Activated gamma-delta T cell treated with anti-CD3 and anti-CD28 coated beads, Interleukin-2, amount 50 U/mL, for 16 hours (primary cell): ENCODE measurements at regions not wholly inside any gene's neighbourhood (a gene's known extent, or its start where the extent isn't known, plus 50 kb on each side); places are given as distances from the start of the nearest gene placed in this dataset.
"Not testable (repeated sequence)": the region's sequence is repeated elsewhere in the genome, so short reads cannot be mapped to it uniquely, and the experiment has no call there.

Experiments used
- DNase-seq: peaks from one replicate; pipeline ENCODE4 v3.0.0-alpha.2; 2020; ENCODE audit warnings: low read depth

DNA sequence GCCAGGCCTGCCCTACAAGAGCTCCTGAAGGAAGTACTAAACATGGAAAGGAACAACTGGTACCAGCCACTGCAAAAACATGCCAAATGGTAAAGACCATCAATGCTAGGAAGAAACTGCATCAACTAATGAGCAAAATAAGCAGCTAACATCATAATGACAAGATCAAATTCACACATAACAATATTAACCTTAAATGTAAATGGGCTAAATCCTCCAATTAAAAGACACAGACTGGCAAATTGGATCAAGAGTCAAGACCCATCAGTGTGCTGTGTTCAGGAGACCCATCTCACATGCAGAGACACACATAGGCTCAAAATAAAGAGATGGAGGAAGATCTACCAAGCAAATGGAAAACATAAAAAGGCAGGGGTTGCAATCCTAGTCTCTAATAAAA is 119.0 kb upstream of the CARMIL1 start:
- DNase-seq, result not testable (repeated sequence)

DNA sequence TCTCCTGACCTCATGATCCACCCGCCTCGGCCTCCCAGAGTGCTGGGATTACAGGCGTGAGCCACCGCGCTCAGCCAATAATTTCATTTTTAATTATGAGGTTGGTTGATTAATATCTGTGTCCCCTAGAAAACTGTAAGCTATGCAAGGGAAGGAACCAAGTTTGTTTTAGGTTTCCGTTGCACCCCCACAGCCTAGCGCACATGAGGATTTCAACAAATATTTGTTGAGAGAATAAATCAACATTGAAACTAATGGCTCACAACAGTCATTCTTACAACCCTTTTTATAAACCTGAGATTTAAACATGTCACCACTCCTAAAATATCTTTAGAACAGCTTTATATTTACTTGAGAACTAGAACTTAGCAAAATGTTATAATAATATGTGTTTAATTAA is 114.0 kb upstream of the CARMIL1 start:
- no peak for DNase-seq

DNA sequence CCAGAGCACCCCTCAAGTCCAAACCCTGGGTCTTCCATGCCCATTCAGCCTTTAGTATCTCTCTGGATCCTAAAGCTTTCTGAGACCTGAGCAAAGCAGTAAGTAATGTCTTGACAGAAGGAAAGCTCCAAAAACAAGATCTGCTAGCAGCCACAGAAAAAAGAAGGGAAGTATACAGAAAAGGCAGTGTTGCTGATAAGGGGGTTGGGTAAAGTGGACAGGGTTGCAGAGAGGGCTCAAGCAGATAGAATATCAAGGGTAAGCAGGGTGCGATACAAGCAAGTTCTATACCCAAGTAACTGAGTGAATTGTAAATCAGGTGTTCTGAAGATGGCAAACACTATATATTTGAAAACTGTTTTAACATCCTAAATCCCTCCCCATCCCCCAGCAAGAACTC is 113.4 kb upstream of the CARMIL1 start:
- DNase-seq, result no peak

DNA sequence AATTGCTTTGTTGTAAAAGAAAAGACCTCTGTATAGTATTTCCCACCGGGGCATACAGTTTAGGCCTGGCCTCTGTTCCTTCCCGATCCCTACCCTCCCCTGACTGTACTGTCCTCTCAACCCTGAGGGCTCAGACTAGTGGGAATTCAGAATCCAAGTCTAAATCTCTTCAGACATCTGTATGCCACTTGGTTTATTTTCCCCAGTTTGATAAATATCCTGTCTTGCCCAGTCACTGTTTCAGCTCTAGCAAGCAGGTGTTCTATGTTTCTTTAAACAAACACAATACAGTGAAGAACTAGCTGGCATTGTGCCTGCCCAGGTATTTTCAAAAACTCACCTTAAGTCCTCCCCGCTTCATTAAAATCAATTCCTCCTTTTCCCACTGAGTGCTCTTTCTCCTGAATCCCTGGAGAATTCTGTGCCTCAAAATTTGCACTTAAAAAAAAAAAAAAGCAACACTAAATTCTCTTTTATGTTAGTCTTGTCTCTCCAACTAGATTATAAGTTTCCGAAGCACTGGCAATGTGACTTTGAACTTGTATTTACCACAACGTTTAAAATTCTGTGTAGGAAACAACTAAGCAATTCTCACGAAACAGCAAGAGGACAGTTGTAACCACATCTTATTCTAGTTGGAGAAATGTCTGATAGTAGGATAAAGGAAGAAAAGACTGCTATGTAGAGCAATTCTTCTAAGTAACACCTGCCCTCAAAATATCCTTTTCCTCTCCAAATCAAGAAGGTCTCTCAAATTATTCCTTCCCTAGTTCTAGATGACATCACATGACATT is 112.0 kb upstream of the CARMIL1 start:
- DNase-seq, result no peak

DNA sequence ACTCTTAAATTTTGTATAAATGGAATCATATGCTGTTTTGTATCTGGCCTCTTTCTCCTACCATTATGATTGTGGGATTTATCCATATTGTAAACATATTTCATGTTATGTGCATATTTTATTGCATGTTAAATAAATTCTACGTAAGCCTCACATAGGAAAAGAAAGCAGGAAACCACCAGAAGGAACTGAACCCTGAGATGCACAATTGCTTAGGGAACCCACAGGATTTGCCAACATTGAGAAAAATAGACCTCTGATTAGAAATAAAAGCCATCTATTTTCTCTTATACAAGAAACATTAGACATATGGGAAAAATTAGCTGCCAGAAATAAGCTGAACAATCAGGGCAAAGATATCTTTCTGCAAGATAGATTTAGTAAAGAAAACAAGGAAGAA is 111.2 kb upstream of the CARMIL1 start:
- DNase-seq, result no peak

DNA sequence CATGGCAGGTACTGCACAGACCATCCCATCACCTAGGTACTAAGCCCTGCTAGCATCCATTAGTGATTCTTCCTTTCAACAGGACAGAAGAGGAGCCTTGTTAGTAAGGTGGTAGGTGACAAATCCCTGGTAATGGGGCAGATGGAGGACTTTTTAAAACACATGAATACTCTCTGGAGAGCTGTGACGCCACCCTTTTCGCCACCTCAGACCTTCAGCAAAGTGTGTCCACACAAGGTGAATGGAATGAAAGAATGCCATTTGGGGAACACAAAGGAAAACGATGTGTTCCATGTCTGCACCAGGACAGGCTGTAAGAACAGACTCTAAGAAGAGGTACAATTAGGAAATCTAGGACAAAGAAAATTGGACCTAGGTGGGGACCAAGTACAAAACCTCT is 110.5 kb upstream of the CARMIL1 start:
- DNase-seq, result no peak

DNA sequence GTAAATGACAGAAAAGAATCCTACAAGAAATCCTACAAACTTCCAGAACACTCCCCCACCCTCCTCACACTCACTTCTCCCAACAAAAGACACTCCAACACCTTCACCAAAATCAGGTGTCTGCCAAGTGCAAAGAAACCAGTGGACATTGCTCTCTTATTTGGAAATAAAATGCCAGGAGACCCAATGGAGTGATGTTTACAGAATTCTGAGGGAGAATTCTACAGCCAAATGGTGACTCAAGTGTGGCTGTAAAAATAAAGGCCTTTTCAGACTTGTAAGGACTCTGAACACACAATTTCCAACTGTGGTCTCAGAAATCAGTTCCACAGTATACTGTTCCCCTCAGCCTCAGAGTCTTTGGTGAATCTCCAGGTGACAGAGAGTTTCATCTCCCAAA is 109.6 kb upstream of the CARMIL1 start:
- no peak for DNase-seq

DNA sequence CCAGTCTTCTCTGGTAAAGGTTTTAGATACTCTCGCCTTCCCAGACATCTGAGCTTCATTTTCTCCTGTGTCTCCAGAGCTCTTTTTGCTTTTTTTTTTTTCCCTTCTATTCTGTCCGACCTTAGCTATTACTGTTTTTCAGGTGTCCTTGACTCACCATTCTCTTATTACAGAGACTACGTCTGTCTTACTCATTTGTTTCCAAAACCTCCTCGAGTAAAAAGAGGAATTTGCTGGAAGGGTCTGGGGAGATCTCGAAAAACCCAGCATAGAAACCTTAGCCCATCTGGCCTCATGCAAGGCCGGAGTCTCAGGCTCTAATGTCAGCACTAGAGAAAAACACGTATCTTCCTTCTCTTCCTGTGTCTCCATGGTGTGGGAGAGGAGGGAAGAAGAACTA is 109.2 kb upstream of the CARMIL1 start:
- no peak for DNase-seq

DNA sequence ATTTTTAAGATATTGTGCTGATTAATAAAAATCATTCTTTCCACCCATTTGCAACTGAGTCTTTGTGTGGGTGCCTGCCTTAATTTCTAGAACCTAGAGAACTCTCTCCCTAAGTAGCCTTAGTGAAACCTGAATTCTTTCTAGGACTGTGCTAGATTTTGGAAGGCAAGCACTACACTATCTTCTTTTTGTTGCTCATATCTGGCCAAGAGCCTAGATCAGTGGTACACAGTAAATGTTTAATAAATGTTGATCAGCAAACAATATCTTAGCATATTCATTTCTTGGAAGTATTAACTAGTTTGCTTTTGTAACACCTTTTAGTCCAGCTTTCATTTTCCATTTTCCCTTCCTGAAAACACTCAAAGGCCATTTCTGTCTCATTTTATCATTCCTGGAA is 108.5 kb upstream of the CARMIL1 start:
- no peak for DNase-seq

DNA sequence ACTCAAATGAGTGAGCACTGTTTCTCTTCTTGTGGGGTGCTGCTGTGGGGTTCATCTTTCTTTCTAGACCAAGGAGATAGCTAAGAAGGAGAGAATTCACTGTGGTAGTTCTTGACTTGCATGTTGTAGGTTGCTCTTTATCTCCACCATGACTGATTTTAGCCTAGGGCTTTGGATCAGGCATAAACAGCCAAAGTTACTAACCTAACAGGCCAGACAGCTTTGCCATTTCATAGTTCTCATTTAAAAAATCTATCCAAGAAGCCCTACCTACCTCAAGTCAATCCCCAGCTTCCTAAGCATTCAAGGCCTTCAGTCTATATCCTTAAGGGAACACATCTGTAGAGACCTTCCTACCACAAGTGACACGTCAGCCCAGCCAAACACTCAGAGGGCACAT is 107.9 kb upstream of the CARMIL1 start:
- no peak for DNase-seq

DNA sequence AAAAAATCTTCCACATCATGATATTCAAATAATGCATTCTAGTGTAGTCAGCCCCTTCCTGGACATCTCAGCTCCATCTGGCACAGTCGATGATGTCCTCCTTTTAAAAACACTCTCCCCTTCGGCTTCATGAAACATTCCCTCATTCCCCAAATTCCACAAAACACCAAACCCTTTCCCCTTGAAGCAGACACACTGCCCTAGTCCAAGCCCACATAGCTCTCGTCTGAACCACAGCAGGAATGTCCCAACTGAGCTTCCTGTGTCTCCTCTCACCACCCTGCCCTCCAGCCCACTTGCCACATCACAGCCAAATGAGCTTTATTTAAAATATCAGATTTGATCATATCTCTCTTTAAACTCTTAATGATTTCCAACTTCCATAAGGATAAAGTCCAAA is 106.4 kb upstream of the CARMIL1 start:
- DNase-seq, result no peak

DNA sequence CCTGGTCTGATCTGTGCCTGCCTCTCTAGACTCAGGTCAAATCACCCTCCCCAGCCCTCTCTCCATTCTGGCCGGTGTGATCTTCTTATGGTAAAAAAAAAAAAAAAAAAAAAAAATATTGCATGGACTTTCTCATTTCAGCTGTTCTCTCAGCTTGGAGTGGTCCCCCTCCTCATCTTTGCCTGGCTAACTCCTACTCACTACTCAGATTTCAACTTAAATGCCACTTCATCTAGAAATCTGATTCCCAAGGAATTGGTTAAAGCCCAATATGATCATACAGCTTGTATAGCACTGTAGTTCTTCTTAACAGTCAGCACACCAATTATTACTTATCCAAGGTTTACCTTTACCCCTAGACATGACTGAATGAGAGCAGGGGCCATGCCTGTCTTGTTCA is 105.9 kb upstream of the CARMIL1 start:
- no peak for DNase-seq

DNA sequence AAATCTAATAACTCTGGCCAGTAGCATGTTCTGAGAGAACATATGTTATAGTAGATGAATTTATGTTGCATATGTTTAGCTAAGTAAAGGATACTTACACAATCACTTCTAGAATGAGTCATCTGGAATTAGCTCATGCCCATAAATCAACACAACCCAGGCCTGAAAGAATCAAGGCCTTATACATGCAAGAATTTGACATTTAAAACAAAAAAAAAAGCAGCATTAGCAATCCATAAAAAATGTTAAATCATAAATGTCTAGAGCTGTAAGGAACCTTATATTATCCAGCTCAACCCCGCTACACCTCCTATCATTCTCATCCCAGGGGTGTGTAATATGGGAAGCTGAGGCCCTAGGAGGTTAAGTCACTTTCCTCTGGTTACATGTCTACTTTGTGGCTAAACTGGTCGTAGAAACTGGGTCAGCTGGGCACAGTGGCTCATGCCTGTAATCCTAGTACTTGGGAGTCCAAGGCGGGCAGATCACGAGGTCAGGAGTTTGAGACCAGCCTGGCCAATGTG is 105.2 kb upstream of the CARMIL1 start:
- no peak for DNase-seq

DNA sequence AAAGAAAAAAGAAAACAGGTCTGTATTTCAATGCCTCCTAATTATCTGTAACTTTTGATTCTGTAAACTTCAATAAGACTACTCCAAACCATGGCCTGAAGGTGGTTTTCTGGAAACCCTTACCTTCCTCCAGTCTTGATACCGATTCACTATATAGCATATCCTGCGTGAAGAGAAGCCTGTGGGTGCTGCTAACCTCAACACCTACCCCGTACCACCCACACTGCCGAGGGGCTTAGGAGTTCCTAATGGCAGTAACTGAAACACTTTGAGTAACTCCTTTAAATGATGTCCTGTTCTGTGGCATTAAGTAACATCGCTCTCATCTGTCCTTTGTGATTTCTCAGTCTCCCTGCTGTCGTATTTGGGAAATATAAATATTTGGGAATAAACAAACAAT is 104.5 kb upstream of the CARMIL1 start:
- DNase-seq, result no peak

DNA sequence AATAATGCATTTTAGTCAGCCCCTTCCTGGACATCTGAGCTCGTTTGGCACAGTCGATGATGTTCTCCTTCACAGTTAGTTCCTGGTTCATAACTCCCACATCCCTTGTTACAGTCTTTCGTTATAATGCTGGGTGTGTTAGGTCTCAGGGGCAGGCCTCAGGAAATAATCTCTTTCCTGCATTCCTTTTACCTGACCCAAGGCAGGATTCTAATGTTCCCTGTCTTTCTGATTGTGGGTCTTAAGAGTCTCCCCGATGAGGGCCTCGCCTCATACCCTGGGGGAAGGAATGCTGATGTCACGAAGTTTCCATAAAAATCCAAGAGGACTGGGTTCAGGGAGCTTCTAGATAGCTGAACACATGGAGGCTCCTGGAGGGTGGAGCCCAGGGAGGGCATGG is 104.0 kb upstream of the CARMIL1 start:
- DNase-seq, result no peak

DNA sequence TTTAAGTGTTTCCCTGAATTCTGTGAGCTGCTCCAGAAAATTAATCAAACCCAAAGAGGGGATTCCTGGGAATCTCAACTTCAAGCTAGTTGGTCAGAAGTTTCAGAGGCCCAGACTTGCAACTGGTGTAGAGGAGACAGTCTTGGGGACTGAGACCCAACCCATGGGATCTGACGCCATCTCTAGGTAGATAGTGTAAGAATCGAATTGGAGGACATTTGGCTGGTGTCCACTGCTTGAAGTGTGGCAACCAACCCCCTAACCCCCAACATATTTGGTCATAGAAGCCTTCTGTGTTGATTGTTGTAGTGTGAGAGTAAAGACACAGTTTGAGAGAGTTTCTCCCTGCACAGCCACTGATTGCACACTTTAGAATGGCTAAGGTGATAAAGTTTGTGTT is 103.5 kb upstream of the CARMIL1 start:
- no peak for DNase-seq

DNA sequence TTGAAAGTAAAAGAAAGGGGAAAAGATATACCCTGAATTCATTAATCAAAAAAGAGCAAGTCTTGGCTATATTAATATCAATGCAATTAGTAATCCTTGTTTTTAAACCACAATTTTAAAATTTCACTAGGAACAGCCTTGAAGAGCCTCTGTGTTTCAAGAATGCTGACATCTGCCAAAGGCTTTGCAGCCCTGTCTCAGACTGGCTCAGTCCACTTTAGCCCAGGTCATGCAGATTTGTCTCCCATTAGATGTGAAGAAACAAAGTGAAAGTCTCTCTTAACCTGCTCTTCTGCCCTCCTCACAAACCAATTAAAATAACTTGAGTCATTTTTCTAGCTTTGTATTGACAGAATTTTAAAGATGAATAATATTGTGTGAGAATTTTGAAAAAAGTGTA is 102.7 kb upstream of the CARMIL1 start:
- DNase-seq, result no peak

DNA sequence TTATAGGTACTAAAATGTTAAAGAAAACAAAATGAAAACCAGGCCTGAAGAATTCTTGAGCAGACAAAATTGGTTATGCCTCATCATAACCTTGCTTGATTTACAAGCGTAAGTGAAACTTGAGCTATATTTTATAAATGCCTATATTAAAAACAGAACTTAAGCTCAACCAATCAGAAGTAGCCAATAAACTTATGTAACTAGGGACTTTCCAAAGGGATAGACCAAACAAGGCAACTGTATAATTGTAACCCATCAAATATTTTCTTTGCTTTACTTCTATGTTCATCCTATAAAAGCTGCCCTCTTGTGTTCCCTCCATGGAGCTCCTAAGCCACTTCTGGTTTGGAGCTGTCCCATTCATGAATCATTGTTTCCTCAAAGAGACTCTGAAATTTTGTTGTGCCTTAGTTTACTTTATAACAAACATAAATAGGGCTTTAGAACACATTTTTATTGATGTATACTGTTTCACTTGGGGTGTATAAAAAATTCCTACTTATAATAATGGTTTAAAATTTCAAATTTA is 101.6 kb upstream of the CARMIL1 start:
- no peak for DNase-seq

DNA sequence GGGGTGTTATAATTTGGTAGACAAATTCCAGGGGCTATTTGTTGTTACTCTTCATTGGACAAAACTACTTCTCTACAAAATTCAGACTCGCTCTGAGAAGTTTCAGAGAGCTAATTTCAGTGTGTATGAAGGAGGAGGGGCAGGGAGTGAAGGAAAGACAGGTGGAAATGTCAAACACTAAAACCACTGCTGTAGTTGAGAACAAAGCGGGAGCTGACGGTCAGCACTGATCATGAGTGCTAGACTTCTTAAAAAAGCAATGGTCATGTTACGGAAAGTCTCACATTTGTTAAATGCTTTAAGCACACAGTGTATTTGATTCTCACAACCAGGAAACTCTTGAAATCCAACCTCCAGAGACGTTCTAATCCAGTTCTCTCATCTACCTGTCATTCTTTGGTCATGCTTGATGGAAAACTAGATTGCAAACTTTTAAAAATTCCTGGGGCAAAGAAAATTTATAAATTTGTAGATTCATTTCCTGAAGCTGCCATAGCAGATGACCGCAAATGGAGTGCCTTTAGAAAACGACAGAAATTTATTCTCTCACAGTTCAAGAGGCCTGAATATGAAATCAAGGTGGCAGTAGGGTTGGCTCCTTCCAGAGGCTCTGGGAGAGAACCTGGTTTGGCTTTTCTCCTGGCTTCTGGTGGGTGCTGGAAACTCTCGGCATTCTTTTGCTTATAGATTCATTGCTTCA is 100.7 kb upstream of the CARMIL1 start:
- DNase-seq, result no peak

DNA sequence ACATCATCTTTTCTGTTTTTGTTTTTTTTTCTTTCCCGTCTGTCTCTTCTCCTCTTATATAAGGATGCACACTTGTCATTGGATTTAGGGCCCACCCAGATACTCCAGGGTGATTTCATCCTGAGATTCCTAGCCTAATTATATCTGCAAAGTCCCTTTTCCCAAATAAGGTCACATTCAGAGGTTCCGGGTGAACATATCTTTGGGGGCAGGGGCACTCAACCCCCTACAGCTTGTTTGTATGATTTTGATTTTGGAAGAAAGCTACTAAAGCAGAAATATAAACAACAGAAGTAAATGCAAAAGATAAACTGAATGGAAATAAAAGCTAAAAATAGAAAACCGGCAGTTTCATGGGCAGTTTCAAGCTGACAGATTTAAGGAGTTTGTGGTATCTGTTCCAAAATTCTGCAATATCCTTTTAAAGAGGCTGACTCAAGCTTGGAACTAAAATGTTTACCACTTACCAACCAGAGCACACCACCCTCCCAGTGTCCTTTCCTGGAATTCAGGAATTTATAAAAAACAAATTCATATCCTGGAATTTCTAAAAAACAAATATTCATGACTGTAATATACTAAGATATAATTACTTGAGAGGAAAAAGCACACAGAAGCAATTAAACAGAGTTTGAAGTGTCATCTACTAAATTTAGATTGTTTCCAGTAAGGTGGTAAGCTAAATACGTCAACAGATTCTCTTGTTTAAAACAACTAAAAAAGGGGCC is 100.0 kb upstream of the CARMIL1 start:
- no peak for DNase-seq

DNA sequence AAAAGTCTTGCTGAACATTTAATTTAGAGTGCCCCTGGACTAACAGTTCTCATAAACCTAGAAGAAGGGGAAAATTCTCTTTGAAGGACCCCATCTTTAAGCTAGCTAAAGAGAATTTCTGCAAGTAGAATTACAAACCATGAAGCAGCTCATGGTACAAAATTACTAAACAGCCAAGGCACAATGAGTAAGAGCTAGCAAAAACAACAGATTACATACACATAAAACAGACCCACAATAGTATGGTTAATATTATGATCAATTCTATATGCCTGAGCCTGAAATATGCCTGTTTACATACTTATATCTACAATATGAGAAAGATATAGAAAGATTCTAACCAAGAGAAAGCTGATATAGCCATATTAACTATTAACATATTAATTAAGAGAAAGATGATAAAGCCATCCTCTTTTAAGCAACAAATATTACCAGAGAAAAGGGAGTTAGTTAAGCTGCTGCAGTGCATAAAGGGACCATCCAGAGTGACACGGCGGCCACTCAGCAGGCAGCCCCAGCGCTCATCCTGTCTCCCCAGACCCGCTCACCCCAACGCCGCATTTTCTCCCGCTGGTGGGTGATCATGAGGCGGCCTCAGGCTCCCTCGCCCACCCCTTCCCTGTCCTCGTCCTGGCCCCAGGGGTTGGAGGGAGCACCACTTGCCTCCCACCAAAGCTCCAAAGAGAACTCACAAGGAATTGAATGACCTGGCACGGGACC is 98.4 kb upstream of the CARMIL1 start:
- DNase-seq, result no peak

DNA sequence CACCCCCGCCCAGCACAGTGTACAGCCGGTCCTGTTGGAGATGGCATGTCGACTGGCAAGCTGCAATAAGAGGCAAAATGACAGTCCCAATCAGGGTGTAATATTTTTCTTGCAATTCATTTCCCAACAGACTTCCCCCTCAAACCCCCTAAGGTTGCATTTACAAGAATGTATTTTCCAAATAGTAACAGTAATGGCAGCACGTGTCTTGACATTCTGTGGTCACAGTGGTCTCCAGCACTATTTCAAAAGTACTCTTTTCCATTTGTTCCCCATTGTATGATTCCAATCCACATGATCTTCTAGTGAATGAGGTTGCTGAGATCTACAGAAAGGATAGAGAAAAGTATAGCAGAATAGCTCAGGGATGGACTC is 97.8 kb upstream of the CARMIL1 start:
- no peak for DNase-seq
